Progenitor cell of endocrine pancreas (in vitro differentiated cells): ENCODE measurements at regions not wholly inside any gene's neighbourhood (a gene's known extent, or its start where the extent isn't known, plus 50 kb on each side); places are given as distances from the start of the nearest gene placed in this dataset.

Experiments used
- DNase-seq: peaks from one replicate; pipeline ENCODE4 v3.0.0; 2021; ENCODE audit warnings: low spot score; ENCODE audit not compliant: unreplicated experiment
- H3K27ac Mint-ChIP-seq: 2 replicates; pipeline ENCODE4 v1.8.0; 2021; ENCODE audit warnings: mild to moderate bottlenecking, moderate library complexity, mixed read lengths
- H3K27me3 Mint-ChIP-seq: 2 replicates; pipeline ENCODE4 v1.8.0; 2021; ENCODE audit warnings: mixed read lengths
- H3K36me3 Mint-ChIP-seq: 2 replicates; pipeline ENCODE4 v1.8.0; 2022; ENCODE audit warnings: mixed read lengths; ENCODE audit not compliant: insufficient read depth
- H3K4me1 Mint-ChIP-seq: 2 replicates; pipeline ENCODE4 v1.8.0; 2021; ENCODE audit warnings: low read depth, mixed read lengths
- H3K4me3 Mint-ChIP-seq: 2 replicates; pipeline ENCODE4 v1.8.0; 2021; ENCODE audit warnings: low read depth, mild to moderate bottlenecking, moderate library complexity, mixed read lengths
- H3K9me3 Mint-ChIP-seq: 2 replicates; pipeline ENCODE4 v1.8.0; 2021; ENCODE audit warnings: low read depth, mixed read lengths
- CTCF ChIP-seq: fragments of 200-600 bp; sonication (generic); IDR thresholded peaks from one replicate; pipeline ENCODE4 v1.5.0; 2021; ENCODE audit warnings: antibody characterized with exemption, mild to moderate bottlenecking; ENCODE audit not compliant: unreplicated experiment

- no peak overlapping the region for H3K27ac Mint-ChIP-seq
Observed at GRCh38 chr14:50014809-50015430, 101.5 kb downstream of the VCPKMT start.

GRCh38 chr14:50015716-50016115 lies 100.7 kb downstream of the VCPKMT start:
- no peak for TF ChIP-seq CTCF
- DNase-seq = no peak
- no peak overlapping the region for H3K27ac Mint-ChIP-seq
- peaks cover 11% of the 10 kb centered on the region for H3K27me3 Mint-ChIP-seq
- H3K4me3 Mint-ChIP-seq = no peak overlapping the region
- H3K36me3 Mint-ChIP-seq = peaks cover 1% of the 10 kb centered on the region
- peaks cover 10% of the 10 kb centered on the region for H3K4me1 Mint-ChIP-seq
- peaks cover 8% of the 10 kb centered on the region for H3K9me3 Mint-ChIP-seq

More at GRCh38 chr14:50014809-50015430, 101.5 kb downstream of the VCPKMT start:
- no peak overlapping the region for H3K4me3 Mint-ChIP-seq
- TF ChIP-seq CTCF = no peak
- DNase-seq = no peak
- peaks cover 4% of the 10 kb centered on the region for H3K9me3 Mint-ChIP-seq
- H3K4me1 Mint-ChIP-seq = peaks cover 10% of the 10 kb centered on the region
- peaks cover 11% of the 10 kb centered on the region for H3K27me3 Mint-ChIP-seq
- peaks cover 1% of the 10 kb centered on the region for H3K36me3 Mint-ChIP-seq

GRCh38 chr14:50018201-50018932 lies 98.0 kb downstream of the VCPKMT start:
- no peak for DNase-seq
- H3K27me3 Mint-ChIP-seq = peaks cover 10% of the 10 kb centered on the region
- H3K9me3 Mint-ChIP-seq = peaks cover 13% of the 10 kb centered on the region
- H3K4me3 Mint-ChIP-seq = no peak overlapping the region
- H3K27ac Mint-ChIP-seq = peak overlapping the region; percentile 14
- peaks cover 8% of the 10 kb centered on the region for H3K4me1 Mint-ChIP-seq
- H3K36me3 Mint-ChIP-seq = peaks cover 1% of the 10 kb centered on the region
- TF ChIP-seq CTCF = no peak

GRCh38 chr14:50018933-50019210 lies 97.5 kb downstream of the VCPKMT start:
- Mint-ChIP-seq H3K27ac (peak overlapping the region; percentile 14), H3K27me3 (peaks cover 8% of the 10 kb centered on the region), H3K36me3 (peaks cover 1% of the 10 kb centered on the region), H3K4me3 (no peak overlapping the region), H3K9me3 (peaks cover 13% of the 10 kb centered on the region), H3K4me1 (peaks cover 6% of the 10 kb centered on the region)
- TF ChIP-seq CTCF = no peak
- DNase-seq = no peak

- peaks cover 6% of the 10 kb centered on the region for H3K4me1 Mint-ChIP-seq
- H3K9me3 Mint-ChIP-seq = peaks cover 13% of the 10 kb centered on the region
- no peak overlapping the region for H3K27ac Mint-ChIP-seq
- peaks cover 8% of the 10 kb centered on the region for H3K27me3 Mint-ChIP-seq
- H3K36me3 Mint-ChIP-seq = peaks cover 1% of the 10 kb centered on the region
- TF ChIP-seq CTCF = no peak
- no peak overlapping the region for H3K4me3 Mint-ChIP-seq
- DNase-seq = no peak
Observed at GRCh38 chr14:50020184-50020583, 96.2 kb downstream of the VCPKMT start.
